HEK293 (cell line): ENCODE measurements at regions not wholly inside any gene's neighbourhood (a gene's known extent, or its start where the extent isn't known, plus 50 kb on each side); places are given as distances from the start of the nearest gene placed in this dataset.

ENCODE experiments used
- CTCF ChIA-PET: fragments of 350-600 bp; formaldehyde crosslinking; extraction: SDS; loops from one replicate; lab custom pipeline; 2021; ENCODE audit warnings: antibody characterized with exemption; lab: Yijun Ruan, JAX
- POLR2A ChIA-PET: fragments of 300-600 bp; formaldehyde crosslinking; extraction: SDS; loops from one replicate; lab custom pipeline; 2020; ENCODE audit warnings: antibody characterized with exemption, inconsistent platforms; lab: Yijun Ruan, JAX
- H3K27ac ChIP-seq: fragments of 200-500 bp; sonication (Bioruptor generic); 2 replicates; pipeline ENCODE4 v1.5.1; 2014; ENCODE audit warnings: low read depth, low read length, control low read depth, inconsistent platforms; ENCODE audit errors: extremely low read depth
- H3K36me3 ChIP-seq, 2 experiments: fragments of 200-500 bp in 1 of 2; sonication (Bioruptor generic) in 1 of 2; 1 replicate in 1 of 2; 2 replicates in 1 of 2; pipeline ENCODE4 v1.5.1; 2014 to 2017; ENCODE audit warnings: inconsistent platforms in 2 of 2, low read length in 2 of 2; ENCODE audit not compliant: control insufficient read depth in 2 of 2, insufficient read depth in 1 of 2
- H3K4me1 ChIP-seq: fragments of 200-500 bp; sonication (Bioruptor generic); 2 replicates; pipeline ENCODE4 v1.5.1; 2014; ENCODE audit warnings: mild to moderate bottlenecking, low read length, inconsistent platforms; ENCODE audit not compliant: control insufficient read depth, insufficient read depth
- H3K4me3 ChIP-seq: 2 replicates; pipeline ENCODE4 v1.5.1; 2011; ENCODE audit warnings: low read depth, mild to moderate bottlenecking, control low read depth, low read length, moderate library complexity
- H3K9me3 ChIP-seq: fragments of 200-500 bp; sonication (Bioruptor generic); 2 replicates; pipeline ENCODE4 v1.5.1; 2014; ENCODE audit warnings: low read depth, low read length, inconsistent platforms; ENCODE audit not compliant: control insufficient read depth, insufficient read depth
- KLF8 ChIP-seq: fragments of 450-650 bp; formaldehyde crosslinking; IDR thresholded peaks from 2 replicates; pipeline ENCODE4 v1.5.1; 2016; ENCODE audit warnings: missing biosample characterization, missing genetic modification characterization
- YY2 ChIP-seq: fragments of 450-650 bp; formaldehyde crosslinking; IDR thresholded peaks from 2 replicates; pipeline ENCODE4 v1.5.1; 2016; ENCODE audit warnings: missing biosample characterization, missing genetic modification characterization
- ZBTB11 ChIP-seq: fragments of 450-650 bp; formaldehyde crosslinking; conservative IDR thresholded peaks from 2 replicates; pipeline ENCODE4 v1.5.1; 2016; ENCODE audit warnings: low read depth, missing biosample characterization, missing genetic modification characterization
- ZBTB17 ChIP-seq: fragments of 450-650 bp; formaldehyde crosslinking; IDR thresholded peaks from 2 replicates; pipeline ENCODE4 v1.5.1; 2016; ENCODE audit warnings: missing biosample characterization, missing genetic modification characterization
- ZNF18 ChIP-seq: fragments of 450-650 bp; formaldehyde crosslinking; IDR thresholded peaks from 2 replicates; pipeline ENCODE4 v1.5.1; 2016; ENCODE audit warnings: missing biosample characterization, missing genetic modification characterization
- ZNF211 ChIP-seq: fragments of 450-650 bp; formaldehyde crosslinking; IDR thresholded peaks from 2 replicates; pipeline ENCODE4 v1.5.1; 2016; ENCODE audit warnings: low read depth, missing biosample characterization, missing genetic modification characterization
- ZNF561 ChIP-seq: fragments of 450-650 bp; IDR thresholded peaks from 2 replicates; pipeline ENCODE4 v1.5.1; 2018; ENCODE audit warnings: missing biosample characterization, missing genetic modification characterization, borderline replicate concordance
- ZNF580 ChIP-seq: fragments of 450-650 bp; formaldehyde crosslinking; IDR thresholded peaks from 2 replicates; pipeline ENCODE4 v1.5.1; 2016; ENCODE audit warnings: missing biosample characterization, missing genetic modification characterization
- ZNF623 ChIP-seq: fragments of 450-650 bp; formaldehyde crosslinking; IDR thresholded peaks from 2 replicates; pipeline ENCODE4 v1.5.1; 2016; ENCODE audit warnings: missing biosample characterization, missing genetic modification characterization
- ZNF658 ChIP-seq: fragments of 450-650 bp; formaldehyde crosslinking; IDR thresholded peaks from 2 replicates; pipeline ENCODE4; 2016; ENCODE audit warnings: missing biosample characterization, missing genetic modification characterization
- ZNF677 ChIP-seq: fragments of 450-650 bp; IDR thresholded peaks from 2 replicates; pipeline ENCODE4 v1.5.0; 2018; ENCODE audit warnings: missing biosample characterization, mild to moderate bottlenecking, missing genetic modification characterization, moderate library complexity
- ZNF776 ChIP-seq: fragments of 450-650 bp; formaldehyde crosslinking; IDR thresholded peaks from 2 replicates; pipeline ENCODE4 v1.5.0; 2017; ENCODE audit warnings: missing biosample characterization, missing genetic modification characterization, borderline replicate concordance
- ZNF791 ChIP-seq: fragments of 450-650 bp; formaldehyde crosslinking; IDR thresholded peaks from 2 replicates; pipeline ENCODE4 v1.5.1; 2016; ENCODE audit warnings: missing biosample characterization, missing genetic modification characterization
- TF ChIP-seq, protein P1 (sequence below): fragments of 450-650 bp; formaldehyde crosslinking; IDR thresholded peaks from 2 replicates; pipeline ENCODE4 v1.5.0; 2017; ENCODE audit warnings: missing biosample characterization, missing genetic modification characterization, borderline replicate concordance
- TF ChIP-seq, protein P2 (sequence below): fragments of 450-650 bp; formaldehyde crosslinking; IDR thresholded peaks from 2 replicates; pipeline ENCODE4 v1.5.1; 2016; ENCODE audit warnings: missing biosample characterization, missing genetic modification characterization
- TF ChIP-seq, protein P3 (sequence below): fragments of 450-650 bp; formaldehyde crosslinking; IDR thresholded peaks from 2 replicates; pipeline ENCODE4 v1.5.1; 2016; ENCODE audit warnings: missing biosample characterization, missing genetic modification characterization

DNA sequence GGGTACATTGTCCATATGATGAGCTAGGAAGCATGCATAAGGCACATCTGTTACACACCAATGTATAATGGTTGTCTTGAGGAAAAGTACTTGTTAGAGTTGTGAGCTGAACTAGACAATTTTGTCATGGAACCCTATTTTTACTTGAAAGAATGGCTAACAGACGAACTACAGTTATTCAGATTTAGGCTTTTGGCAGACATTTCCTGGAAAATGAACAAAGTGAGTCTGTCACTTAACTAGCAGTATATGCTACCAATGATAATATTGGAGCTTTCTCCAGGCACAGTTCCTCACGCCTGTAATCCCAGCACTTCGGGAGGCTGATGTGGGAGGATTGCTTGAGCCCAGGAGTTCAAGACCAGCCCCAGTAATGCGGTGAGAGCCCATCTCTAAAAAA, 61.9 kb upstream of the SLC25A43 start:
- Histone ChIP-seq H3K27ac (no peak overlapping the region), H3K36me3 (no peaks in the 10 kb centered on the region), H3K4me3 (no peak overlapping the region), H3K9me3 (no peaks in the 10 kb centered on the region; the same call in 1 of the 2 replicates), H3K4me1 (no peaks in the 10 kb centered on the region)
- ChIA-PET CTCF (no interaction called here), POLR2A (no interaction called here)
- TF ChIP-seq ZNF658 (tag by site-specific recombination), result no peak
- no peak for TF ChIP-seq ZNF776 (tag by site-specific recombination)
- no peak for TF ChIP-seq ZNF18 (tag by site-specific recombination)
- TF ChIP-seq YY2, result no peak
- TF ChIP-seq KLF8, result no peak
- TF ChIP-seq, protein P1, sequence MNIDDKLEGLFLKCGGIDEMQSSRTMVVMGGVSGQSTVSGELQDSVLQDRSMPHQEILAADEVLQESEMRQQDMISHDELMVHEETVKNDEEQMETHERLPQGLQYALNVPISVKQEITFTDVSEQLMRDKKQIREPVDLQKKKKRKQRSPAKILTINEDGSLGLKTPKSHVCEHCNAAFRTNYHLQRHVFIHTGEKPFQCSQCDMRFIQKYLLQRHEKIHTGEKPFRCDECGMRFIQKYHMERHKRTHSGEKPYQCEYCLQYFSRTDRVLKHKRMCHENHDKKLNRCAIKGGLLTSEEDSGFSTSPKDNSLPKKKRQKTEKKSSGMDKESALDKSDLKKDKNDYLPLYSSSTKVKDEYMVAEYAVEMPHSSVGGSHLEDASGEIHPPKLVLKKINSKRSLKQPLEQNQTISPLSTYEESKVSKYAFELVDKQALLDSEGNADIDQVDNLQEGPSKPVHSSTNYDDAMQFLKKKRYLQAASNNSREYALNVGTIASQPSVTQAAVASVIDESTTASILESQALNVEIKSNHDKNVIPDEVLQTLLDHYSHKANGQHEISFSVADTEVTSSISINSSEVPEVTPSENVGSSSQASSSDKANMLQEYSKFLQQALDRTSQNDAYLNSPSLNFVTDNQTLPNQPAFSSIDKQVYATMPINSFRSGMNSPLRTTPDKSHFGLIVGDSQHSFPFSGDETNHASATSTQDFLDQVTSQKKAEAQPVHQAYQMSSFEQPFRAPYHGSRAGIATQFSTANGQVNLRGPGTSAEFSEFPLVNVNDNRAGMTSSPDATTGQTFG (tag by site-specific recombination), result no peak
- no peak for TF ChIP-seq ZBTB17
- no peak for TF ChIP-seq ZNF677 (tag by site-specific recombination)
- TF ChIP-seq ZNF580 (tag by site-specific recombination), result no peak
- TF ChIP-seq, protein P2, sequence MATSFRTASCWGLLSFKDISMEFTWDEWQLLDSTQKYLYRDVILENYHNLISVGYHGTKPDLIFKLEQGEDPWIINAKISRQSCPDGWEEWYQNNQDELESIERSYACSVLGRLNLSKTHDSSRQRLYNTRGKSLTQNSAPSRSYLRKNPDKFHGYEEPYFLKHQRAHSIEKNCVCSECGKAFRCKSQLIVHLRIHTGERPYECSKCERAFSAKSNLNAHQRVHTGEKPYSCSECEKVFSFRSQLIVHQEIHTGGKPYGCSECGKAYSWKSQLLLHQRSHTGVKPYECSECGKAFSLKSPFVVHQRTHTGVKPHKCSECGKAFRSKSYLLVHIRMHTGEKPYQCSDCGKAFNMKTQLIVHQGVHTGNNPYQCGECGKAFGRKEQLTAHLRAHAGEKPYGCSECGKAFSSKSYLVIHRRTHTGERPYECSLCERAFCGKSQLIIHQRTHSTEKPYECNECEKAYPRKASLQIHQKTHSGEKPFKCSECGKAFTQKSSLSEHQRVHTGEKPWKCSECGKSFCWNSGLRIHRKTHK (tag by site-specific recombination), result no peak
- TF ChIP-seq ZNF561, result no peak
- no peak for TF ChIP-seq ZNF211
- no peak for TF ChIP-seq ZBTB11 (tag by site-specific recombination)
- TF ChIP-seq ZNF623 (tag by site-specific recombination), result no peak
- TF ChIP-seq, protein P3, sequence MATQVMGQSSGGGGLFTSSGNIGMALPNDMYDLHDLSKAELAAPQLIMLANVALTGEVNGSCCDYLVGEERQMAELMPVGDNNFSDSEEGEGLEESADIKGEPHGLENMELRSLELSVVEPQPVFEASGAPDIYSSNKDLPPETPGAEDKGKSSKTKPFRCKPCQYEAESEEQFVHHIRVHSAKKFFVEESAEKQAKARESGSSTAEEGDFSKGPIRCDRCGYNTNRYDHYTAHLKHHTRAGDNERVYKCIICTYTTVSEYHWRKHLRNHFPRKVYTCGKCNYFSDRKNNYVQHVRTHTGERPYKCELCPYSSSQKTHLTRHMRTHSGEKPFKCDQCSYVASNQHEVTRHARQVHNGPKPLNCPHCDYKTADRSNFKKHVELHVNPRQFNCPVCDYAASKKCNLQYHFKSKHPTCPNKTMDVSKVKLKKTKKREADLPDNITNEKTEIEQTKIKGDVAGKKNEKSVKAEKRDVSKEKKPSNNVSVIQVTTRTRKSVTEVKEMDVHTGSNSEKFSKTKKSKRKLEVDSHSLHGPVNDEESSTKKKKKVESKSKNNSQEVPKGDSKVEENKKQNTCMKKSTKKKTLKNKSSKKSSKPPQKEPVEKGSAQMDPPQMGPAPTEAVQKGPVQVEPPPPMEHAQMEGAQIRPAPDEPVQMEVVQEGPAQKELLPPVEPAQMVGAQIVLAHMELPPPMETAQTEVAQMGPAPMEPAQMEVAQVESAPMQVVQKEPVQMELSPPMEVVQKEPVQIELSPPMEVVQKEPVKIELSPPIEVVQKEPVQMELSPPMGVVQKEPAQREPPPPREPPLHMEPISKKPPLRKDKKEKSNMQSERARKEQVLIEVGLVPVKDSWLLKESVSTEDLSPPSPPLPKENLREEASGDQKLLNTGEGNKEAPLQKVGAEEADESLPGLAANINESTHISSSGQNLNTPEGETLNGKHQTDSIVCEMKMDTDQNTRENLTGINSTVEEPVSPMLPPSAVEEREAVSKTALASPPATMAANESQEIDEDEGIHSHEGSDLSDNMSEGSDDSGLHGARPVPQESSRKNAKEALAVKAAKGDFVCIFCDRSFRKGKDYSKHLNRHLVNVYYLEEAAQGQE, result no peak
- no peak for TF ChIP-seq ZNF791 (tag by site-specific recombination)
